HG02840 (cell line): ENCODE measurements at regions not wholly inside any gene's neighbourhood (a gene's known extent, or its start where the extent isn't known, plus 50 kb on each side); places are given as distances from the start of the nearest gene placed in this dataset.

ENCODE experiments used
- ATAC-seq: cut with Tn5 transposase; IDR thresholded peaks from one replicate; pipeline ENCODE4 v1.9.1; 2021; ENCODE audit warnings: mild to moderate bottlenecking, moderate library complexity, moderate number of reproducible peaks; ENCODE audit not compliant: unreplicated experiment, low FRiP score

DNA sequence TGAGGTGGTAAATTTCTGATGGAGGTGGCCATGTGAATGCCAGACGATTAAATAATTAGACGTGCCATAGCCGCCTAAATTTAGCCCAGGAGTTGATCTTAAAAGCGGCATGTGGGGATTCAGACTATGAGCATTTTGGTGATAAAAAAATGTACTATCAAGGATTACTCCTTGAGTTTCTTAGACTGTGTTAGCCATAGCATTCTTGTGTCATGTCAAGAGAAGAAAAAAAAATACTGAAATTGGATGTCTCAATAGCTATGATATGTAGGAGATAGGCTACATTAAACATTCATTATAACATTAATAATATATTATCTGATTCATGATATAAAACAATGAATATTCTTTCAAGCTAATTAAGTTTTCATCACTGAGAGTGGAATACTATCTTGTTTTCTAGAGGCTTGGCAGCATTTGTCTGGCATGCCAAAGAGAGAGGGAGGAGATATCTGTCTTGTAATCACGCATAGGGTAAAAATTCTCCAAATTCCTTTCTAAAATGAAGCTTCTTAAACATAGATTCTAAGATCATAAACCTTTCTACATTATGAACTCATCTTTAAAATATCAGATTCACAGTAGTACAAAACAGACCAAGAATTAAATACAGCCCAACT lies 727.0 kb downstream of the C12orf50 start:
- ATAC-seq: no peak

DNA sequence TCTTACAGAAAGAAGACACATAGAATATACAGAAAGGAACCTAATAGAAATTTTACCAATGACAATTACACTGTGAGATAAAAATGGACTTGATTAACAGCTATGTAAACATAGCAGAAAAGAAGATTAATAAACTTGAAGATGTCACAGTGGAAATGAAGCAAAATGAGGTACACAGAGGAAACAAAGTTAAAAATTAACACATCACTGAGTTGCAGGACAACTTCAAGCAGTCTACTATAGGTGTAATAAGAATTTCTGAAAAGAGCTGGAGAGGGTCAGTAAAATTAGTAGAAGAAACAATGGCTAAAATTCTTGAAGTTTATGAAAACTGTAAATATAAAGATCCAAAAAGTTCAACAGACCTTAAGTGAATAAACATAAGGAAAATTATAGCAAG lies 738.7 kb downstream of the C12orf50 start:
- no peak for ATAC-seq

DNA sequence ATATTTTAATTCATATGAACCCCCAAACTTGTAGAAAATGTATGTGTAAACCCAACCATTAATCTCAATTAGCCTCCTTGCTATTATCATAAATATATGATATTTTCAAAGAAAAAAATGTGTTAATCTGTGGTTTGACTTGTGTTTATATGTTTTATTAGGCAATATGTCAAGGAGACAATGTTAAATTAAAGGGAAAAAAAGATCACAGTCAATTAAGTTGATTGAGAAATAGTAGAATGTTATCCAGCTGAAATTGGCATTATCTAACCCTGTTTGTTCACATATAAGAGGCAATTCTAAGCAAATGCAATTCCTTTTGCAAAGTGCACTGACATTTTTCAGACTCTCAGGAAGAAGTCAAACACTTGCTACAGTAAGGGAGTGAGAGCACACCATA lies 745.3 kb downstream of the C12orf50 start:
- no peak for ATAC-seq

DNA sequence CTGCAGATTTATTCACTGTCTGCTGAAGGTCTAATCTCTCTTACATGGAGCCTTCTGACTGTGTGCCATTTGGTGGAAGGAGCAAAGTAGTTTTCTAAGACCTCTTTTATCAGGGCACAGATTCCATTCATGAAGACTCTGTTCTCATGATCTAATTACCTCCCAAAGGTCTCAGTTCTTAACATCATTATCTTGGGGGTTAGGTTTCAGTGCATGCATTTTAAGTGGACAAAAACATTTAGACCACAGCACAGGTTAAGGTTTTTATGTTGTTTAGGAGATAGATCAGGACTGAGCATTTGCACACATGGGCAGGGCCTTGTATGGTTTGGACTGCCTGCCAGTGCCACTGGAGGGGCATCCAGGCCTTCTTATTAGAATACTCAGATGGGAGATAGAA lies 746.1 kb downstream of the C12orf50 start:
- no peak for ATAC-seq

DNA sequence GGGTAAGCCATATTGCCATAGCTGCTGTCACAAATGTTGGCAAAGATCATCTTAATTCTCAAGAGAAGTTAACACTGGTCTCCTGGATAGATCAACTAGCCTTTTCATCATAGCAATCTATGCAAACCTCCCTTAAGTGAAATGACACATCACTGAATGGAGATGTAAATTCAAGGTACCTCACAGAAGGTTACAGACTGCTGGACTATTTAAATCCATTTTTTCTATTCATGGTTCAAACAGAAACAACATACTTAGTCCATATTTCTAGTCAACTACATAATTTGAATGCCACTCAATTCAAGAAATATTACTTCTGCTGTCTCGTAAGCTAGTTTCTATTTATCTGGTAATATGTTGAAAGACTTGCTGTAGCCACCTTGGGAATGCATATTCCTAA lies 748.3 kb downstream of the C12orf50 start:
- ATAC-seq: peak; percentile 82

DNA sequence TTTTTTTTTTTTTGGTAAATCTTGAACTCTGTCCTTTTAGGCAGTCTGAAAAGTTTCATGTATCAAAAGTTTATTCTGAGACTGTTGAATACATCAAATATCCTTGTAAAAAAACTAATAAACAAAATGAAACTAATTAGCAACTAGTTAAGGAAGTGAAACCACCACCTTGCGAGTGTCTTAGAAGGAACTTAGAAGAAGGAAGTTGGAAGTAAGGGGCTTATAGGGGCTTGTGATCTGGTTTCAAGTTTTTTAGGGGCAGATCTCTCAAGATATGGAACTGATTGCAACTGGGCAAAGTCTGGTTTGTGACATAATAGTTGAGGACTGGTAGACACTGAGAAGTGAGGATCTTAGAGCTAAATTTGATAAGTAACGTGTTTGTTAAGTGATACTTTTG lies 748.8 kb downstream of the C12orf50 start:
- ATAC-seq: peak; percentile 67

DNA sequence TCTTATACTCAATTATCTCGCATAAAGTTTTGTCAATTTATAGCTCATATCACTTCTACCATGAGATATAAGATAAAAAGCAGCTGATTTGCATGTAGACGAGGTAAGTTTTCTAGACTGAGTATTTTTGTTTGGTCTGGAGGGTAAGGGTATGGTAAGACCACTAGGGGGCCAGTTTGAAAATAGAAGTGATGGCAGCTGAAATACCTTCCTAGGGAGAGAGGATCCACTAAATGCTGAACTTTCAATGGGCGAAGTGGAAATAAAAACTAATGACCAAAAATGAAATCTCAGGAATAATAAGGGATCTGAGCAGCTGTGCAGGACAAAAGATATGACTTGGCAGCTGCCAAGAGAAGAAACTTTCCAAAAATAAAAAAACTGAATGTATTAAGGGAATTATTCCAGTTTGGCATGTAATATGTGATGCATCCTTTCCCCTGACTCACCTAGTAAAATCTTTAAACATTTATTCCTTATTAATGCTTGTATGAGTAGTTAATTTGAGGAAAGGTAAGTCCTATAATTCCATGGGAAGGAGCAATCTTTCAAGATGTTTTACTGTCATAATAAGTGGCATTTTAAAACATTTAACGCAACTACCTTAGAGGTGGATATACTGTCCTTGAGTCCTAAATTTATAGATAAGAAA lies 754.5 kb downstream of the C12orf50 start:
- no peak for ATAC-seq

DNA sequence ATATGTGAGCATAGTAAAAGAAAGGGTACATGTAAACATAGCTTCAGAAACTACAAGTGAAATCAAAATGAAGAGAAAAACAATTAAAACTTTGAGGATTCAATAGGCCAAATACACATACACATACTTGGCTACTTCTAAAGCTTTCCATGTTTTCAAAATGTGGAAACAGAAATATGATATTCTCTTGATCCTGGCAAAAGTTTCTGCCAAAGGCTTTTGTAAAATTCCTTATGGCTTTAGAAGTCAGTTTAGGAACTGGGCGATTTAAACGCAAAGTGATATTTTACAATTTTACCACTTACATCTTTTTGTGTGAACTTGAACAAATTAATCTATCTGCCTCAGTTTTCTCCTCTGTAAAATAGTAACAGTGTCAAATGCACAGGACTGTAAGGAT lies 756.4 kb downstream of the C12orf50 start:
- ATAC-seq: no peak

DNA sequence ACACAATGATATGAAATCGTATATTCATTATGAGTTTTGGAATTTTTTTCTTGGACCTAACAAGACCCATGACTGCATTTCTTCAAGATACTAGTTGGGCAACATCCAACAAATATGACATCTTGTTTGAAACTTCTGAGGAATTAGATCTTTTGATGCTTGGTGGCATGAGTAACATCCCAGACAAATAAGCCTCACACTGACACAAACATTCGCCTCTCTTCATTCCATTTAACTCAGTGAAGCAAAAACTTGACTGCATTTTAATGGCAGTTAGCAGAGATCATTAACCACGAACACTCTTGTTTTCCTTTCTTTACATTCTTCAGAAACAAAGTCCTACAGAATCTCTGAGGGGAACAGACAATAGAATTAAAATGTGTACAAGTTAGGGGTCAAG lies 758.3 kb downstream of the C12orf50 start:
- ATAC-seq: no peak

DNA sequence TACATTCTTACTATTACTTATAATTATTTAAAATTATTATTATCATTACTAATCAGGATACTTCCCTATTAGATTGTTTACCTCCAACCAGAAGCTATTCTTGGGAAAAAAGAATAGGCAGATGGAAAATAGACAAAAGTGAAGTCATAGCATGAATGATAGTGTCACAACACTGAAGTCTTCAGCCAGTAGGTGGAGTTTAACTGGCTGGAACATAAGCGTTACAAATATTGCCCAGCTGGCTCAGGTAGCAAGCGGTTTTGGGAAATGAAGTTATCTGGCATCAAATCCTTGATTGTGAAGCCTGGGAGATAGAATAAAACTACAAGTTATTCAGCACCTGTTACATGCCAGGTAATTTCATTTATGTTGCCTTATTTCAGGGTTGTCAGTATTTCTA lies 762.9 kb downstream of the C12orf50 start:
- ATAC-seq: no peak

DNA sequence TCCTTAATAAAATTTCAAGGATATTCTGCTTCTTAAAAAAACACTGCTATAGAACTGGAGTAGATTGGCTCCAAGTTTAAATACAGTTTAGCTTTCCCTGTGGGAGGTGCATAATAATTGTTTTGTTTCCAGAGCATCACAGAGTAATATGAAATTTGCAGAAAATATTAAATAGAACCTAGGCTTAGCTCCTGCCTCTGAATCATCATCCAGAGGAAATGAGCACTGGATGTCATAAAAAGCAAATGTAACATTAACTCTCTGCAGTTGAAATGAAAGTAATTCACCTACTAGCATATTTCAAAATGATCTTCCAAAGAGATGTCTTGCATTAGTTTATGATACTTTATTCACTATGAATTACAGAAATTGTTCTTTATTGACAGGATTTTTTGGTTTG lies 769.8 kb downstream of the C12orf50 start:
- no peak for ATAC-seq

DNA sequence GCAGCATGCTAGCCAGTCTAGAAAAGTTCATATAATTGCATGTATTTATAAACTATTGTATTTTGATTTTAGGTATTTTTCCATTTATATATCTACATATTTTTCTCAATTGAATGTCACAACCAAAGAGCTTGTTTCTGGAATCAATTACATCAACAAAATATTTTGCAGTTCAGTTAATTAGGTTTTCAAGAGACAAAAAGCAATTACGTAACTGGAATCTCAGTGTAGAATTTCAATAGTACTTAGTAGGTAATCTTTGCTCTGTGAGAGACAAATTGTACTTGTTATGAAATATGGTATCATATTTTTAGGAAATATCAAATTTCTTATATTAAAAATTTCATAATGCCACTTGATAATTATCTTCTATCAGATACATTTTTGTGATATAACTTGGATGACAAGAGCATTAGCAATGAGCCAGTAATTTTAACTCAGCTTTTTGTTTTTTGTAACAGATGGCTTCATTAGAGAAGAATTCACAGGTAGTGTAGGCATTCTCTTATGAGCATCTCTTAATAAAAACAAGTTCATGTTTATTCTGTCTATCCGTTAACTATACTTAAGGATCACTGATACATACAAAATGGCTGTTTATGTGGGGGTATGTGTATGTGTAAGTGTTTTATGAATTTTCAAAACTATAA lies 774.7 kb downstream of the C12orf50 start:
- no peak for ATAC-seq

DNA sequence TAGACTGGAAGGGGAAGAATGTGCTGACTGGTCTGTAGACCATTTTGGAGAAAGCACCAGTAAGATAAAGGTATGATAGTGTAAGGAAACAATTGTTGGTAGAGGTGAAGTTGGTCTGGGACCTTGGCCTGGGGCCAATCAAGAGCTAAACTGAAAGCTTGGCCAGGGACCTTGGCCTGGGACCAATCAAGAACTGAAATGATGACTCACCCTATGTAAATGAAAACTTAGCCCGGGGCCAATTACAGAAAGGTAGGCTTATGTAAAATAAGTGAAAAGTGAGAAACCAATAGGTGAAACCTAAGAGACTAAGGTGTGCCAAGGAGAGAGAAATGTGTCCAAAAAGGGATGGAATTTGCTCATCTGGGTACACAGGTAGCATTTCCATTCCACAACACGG lies 776.0 kb downstream of the C12orf50 start:
- no peak for ATAC-seq

DNA sequence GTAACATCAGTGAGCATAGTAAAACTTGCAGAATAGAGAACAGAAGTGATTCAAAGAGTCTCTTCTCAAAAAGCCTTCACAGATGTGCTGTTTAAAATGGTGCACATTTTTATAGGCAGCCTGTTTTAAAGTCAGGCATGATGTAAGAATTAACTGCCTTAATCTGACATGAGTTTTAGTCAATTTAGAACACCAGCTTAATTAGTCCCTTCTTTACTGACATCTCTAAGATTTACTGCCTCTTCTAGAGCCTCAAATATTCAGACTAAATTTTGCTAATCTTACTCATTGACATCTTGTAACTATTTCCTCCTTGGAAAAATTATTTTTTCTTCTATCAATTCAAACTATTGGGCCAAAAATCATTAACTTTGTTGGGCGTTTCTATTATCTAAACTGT lies 782.5 kb downstream of the C12orf50 start:
- no peak for ATAC-seq

DNA sequence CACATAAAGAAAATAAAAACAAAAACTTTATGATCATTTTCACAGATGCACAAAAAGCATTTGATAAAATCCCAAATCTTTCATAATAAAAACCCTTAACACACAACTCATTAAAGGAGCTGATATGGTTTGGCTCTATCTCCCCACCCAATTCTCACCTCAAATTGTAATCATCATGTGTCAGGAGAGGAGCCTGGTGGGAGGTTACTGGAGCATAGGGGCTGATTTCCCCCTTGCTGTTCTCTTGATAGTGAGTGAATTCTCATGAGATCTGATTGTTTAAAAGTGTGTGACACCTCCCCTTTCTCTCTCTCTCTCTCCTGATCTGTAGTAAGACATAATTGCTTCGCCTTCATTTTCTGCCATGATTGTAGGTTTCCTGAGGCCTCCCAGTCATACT lies 790.7 kb downstream of the C12orf50 start:
- no peak for ATAC-seq

DNA sequence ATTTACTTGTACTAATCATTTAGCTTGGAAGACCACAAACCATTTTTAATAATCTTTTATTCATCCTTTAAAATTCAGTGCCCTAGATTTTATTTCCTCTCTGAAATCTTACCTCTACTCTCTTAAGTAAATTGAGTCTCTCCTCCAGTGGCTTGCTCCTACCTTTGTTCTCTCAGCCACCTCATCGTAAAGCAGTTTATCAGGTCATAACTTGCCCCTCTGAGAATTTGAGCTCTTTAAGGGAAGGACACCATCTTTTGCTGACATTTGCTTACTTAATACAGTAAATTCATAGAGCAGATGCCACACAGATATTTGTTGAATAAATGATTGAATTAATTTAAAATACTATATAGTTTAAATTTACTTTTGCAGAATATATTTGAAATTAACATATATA lies 794.3 kb downstream of the C12orf50 start:
- ATAC-seq: no peak

DNA sequence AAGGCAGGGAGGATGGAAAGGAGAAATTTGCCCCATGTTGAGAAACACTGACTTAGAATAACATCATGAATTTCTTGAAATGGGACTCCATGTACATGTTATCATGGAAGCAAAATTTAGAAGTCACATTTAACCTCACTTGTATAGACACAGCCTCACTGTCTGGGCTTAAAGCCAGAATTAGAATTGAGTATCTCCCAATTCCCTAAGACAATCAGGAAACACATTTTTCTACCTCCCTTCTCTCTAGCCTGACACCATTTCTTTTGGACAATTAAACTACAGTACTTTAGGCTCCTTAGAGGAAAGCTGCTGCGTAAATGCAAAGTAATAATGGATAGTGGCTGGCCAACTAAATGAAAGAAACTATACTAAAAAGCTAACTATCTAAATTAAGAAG lies 795.5 kb downstream of the C12orf50 start:
- ATAC-seq: no peak

DNA sequence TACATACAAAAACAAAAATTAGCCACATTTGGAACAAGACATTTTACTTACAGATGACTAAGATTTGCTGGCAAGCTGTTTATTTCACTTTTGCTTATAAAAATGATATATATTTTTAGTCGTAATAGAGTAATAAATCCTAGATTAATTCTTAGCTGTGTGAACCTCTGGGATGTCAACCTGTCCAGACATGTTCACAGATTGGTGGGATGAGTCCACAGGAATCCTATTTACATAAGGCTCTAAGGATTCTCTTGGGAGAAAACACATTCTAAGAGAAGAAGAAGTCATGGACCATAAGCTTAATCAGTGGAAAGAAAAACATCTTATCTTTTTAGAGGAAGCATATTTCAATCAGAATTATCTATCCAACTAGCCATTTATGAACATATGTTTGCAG lies 797.4 kb downstream of the C12orf50 start:
- no peak for ATAC-seq

DNA sequence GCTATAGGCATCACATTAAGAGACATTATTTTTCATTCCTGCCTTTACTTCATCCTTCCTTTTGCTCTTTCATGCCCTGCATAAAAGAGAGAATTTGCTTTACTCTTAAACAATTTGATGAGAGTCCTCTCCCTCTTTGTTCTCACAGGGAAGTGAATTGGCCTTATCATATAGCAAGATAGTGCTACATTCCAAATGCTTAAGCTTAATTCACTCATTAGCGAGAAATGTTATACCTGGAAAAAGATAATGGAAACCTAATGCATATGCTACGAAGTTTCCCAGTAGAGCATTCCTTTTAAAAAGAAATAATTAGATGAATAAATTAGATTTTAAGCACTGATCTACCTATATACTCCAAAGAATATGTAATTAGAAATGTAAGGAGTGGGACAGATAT lies 798.8 kb downstream of the C12orf50 start:
- ATAC-seq: no peak

DNA sequence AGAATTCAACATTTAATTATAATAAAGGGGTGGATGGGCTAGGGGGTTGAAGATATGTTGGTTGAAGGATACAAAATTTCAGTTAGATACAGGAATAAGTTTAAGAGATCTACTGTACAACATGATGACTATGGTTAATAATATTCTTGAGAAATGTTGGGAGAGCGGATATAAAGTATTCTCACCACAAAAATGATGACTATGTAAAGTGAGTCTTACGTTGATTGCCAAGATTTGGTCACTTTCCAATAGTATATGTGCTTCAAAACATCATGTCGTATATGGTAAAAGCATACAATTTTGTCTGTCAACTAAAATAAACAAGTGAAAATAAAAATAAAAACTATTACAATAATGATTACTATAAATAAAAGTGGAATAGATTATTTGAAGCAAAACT lies 802.0 kb downstream of the C12orf50 start:
- ATAC-seq: no peak

DNA sequence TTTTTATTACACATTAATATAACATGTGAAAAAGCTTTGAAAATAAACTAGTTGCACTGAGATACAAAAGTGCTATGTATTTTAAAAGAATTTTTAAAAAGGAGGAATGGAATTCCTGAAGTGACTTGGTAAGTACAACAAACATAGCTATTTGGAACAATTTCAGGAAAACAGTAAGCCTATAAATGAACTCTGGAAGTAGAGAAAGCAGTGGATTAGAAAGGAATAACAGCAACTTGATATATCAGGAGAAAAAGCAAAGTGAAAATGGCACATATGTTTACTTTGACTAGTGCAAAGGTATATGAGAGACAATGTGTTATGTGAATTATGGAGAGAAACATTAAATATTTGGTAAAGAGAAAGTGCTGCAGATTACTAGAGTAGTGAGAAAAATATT lies 811.7 kb downstream of the C12orf50 start:
- no peak for ATAC-seq

DNA sequence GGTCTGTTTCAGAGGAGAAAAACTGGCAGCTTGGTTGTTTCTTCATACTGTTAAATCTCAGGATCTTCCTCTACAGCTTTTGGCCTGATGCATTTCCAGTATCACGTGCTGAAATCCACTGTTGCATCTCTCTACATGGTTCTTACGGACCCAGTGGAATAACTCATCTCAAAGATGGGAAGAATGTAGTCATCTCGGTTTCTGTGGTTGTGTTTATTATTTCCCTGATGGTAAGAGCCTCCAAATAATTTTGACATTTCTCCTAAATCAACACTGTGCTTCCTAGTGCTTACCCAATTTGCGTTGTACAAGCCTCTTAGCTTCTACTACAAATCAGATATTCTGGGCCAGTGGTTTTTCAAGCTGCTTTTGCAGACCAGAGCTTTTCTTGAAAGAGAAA lies 812.8 kb downstream of the C12orf50 start:
- ATAC-seq: no peak
